IMR-90 (cell line): ENCODE measurements at regions not wholly inside any gene's neighbourhood (a gene's known extent, or its start where the extent isn't known, plus 50 kb on each side); places are given as distances from the start of the nearest gene placed in this dataset.

ENCODE experiments used
- CHD1 ChIP-seq: IDR thresholded peaks from 2 replicates; pipeline ENCODE4 v1.6.1; 2012; ENCODE audit warnings: low read depth, low read length, improper control_type of control experiment
- ELK1 ChIP-seq: fragments of 150-350 bp; IDR thresholded peaks from 2 replicates; pipeline ENCODE4 v1.6.1; 2016; ENCODE audit warnings: low read depth, mild to moderate bottlenecking, low read length, moderate library complexity, borderline replicate concordance
- FOS ChIP-seq: fragments of 150-350 bp; IDR thresholded peaks from 2 replicates; pipeline ENCODE4 v1.6.1; 2016; ENCODE audit warnings: low read depth, low read length
- MAFK ChIP-seq: IDR thresholded peaks from 2 replicates; pipeline ENCODE4 v1.6.1; 2012; ENCODE audit warnings: low read depth, low read length, improper control_type of control experiment
- MAZ ChIP-seq: IDR thresholded peaks from 2 replicates; pipeline ENCODE4 v1.6.1; 2012; ENCODE audit warnings: low read depth, mild to moderate bottlenecking, low read length, improper control_type of control experiment, moderate library complexity, borderline replicate concordance
- MXI1 ChIP-seq: IDR thresholded peaks from 2 replicates; pipeline ENCODE4 v1.6.1; 2012; ENCODE audit warnings: low read depth, mild to moderate bottlenecking, low read length, moderate library complexity, borderline replicate concordance
- POLR2A ChIP-seq: IDR thresholded peaks from 2 replicates; pipeline ENCODE4 v1.6.1; 2012; ENCODE audit warnings: mild to moderate bottlenecking, low read depth, low read length
- RAD21 ChIP-seq: IDR thresholded peaks from 2 replicates; pipeline ENCODE4 v1.6.1; 2012; ENCODE audit warnings: low read length, improper control_type of control experiment
- RFX5 ChIP-seq: IDR thresholded peaks from 2 replicates; pipeline ENCODE4 v1.8.0; 2012; ENCODE audit warnings: low read depth, mild to moderate bottlenecking, low read length, moderate library complexity
- SMC3 ChIP-seq: fragments of 150-350 bp; IDR thresholded peaks from 2 replicates; pipeline ENCODE4 v1.6.1; 2016; ENCODE audit warnings: low read depth, mild to moderate bottlenecking, antibody characterized with exemption, low read length, moderate library complexity
- TF ChIP-seq, protein P1 (sequence below): conservative IDR thresholded peaks from 2 replicates; pipeline ENCODE4 v1.5.1; 2012; ENCODE audit warnings: mild to moderate bottlenecking, low read depth, low read length, improper control_type of control experiment
- TF ChIP-seq, protein P2 (sequence below): fragments of 150-350 bp; IDR thresholded peaks from 2 replicates; pipeline ENCODE4 v1.6.1; 2017; ENCODE audit warnings: mild to moderate bottlenecking, antibody characterized with exemption, low read length, low read depth

DNA sequence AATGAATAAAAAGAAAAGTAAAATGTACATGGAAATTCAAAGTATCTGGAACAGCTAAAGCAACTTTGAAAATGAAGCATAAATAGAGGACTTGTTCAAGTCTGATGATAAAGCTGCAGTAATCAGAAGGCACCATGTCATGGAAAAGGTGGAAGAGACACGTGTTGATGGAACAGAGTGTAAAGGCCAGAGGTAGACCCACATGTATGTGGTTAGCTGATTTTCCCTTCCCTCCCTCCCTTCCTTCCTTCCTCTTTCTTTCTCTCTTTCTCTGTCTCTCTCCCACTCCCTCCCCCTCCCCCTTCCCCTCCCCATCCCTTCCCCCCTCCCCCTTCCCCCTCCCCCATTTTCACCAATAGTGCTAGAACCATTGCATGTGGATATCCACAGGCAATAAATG, 58.7 kb upstream of the FCN1 start:
- TF ChIP-seq SMC3 = no peak
- TF ChIP-seq, protein P1, sequence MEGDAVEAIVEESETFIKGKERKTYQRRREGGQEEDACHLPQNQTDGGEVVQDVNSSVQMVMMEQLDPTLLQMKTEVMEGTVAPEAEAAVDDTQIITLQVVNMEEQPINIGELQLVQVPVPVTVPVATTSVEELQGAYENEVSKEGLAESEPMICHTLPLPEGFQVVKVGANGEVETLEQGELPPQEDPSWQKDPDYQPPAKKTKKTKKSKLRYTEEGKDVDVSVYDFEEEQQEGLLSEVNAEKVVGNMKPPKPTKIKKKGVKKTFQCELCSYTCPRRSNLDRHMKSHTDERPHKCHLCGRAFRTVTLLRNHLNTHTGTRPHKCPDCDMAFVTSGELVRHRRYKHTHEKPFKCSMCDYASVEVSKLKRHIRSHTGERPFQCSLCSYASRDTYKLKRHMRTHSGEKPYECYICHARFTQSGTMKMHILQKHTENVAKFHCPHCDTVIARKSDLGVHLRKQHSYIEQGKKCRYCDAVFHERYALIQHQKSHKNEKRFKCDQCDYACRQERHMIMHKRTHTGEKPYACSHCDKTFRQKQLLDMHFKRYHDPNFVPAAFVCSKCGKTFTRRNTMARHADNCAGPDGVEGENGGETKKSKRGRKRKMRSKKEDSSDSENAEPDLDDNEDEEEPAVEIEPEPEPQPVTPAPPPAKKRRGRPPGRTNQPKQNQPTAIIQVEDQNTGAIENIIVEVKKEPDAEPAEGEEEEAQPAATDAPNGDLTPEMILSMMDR = no peak
- TF ChIP-seq MAZ = no peak
- no peak for TF ChIP-seq ELK1
- no peak for TF ChIP-seq POLR2A
- TF ChIP-seq, protein P2, sequence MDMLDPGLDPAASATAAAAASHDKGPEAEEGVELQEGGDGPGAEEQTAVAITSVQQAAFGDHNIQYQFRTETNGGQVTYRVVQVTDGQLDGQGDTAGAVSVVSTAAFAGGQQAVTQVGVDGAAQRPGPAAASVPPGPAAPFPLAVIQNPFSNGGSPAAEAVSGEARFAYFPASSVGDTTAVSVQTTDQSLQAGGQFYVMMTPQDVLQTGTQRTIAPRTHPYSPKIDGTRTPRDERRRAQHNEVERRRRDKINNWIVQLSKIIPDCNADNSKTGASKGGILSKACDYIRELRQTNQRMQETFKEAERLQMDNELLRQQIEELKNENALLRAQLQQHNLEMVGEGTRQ = no peak
- no peak for TF ChIP-seq CHD1
- no peak for TF ChIP-seq RFX5
- no peak for TF ChIP-seq MXI1
- no peak for TF ChIP-seq RAD21
- no peak for TF ChIP-seq MAFK
- TF ChIP-seq FOS = no peak
